IMR-90 (cell line): ENCODE measurements at regions not wholly inside any gene's neighbourhood (a gene's known extent, or its start where the extent isn't known, plus 50 kb on each side); places are given as distances from the start of the nearest gene placed in this dataset.

Experiments
- ATAC-seq: fragments of 200-7000 bp; cut with Tn5 transposase; 2 replicates; pipeline ENCODE4 v1.9.1; 2020; ENCODE audit warnings: low read depth, mild to moderate bottlenecking, moderate library complexity
- BruUV-seq: library from RNA; stranded (reverse); fragments of 400-500 nt; replicated peaks from 2 replicates; lab custom pipeline; 2021; lab: Mats Ljungman, UMichigan
- CTCF ChIA-PET: fragments of 300-600 bp; formaldehyde crosslinking; extraction: SDS; loops from one replicate; lab custom pipeline; 2021; ENCODE audit warnings: antibody characterized with exemption; lab: Yijun Ruan, JAX
- POLR2A ChIA-PET: fragments of 300-600 bp; sonication (Branson Sonifier 250); formaldehyde crosslinking; loops from one replicate; lab custom pipeline; 2022; ENCODE audit warnings: antibody characterized with exemption; ENCODE audit not compliant: unreplicated experiment; lab: Charles Lee
- DNase-seq: peaks from one replicate; pipeline ENCODE4 v3.0.0; 2013
- H2AFZ ChIP-seq: replicated peaks from 2 replicates; pipeline ENCODE3; 2013; ENCODE audit warnings: low read length, mild to moderate bottlenecking; ENCODE audit not compliant: poor library complexity
- H2AK5ac ChIP-seq: 2 replicates; pipeline ENCODE4 v1.6.1; 2013; ENCODE audit warnings: low read depth, low read length, inconsistent platforms
- H2AK9ac ChIP-seq: replicated peaks from 2 replicates; pipeline ENCODE3; 2013; ENCODE audit warnings: mild to moderate bottlenecking, low read depth, low read length, moderate library complexity; ENCODE audit not compliant: poor library complexity
- H2BK120ac ChIP-seq: 2 replicates; pipeline ENCODE4 v1.6.1; 2013; ENCODE audit warnings: low read depth, low read length, inconsistent platforms
- H2BK15ac ChIP-seq: 3 replicates; pipeline ENCODE4 v1.6.1; 2013; ENCODE audit warnings: low read depth, low read length, inconsistent platforms
- H2BK20ac ChIP-seq: 2 replicates; pipeline ENCODE4 v1.6.1; 2013; ENCODE audit warnings: low read depth, mild to moderate bottlenecking, inconsistent platforms, low read length, moderate library complexity
- H2BK5ac ChIP-seq: 2 replicates; pipeline ENCODE4 v1.6.1; 2013; ENCODE audit warnings: mild to moderate bottlenecking, low read depth, low read length, inconsistent platforms; ENCODE audit not compliant: poor library complexity, severe bottlenecking
- H3K14ac ChIP-seq: replicated peaks from 2 replicates; pipeline ENCODE4 v1.6.1; 2013; ENCODE audit warnings: low read depth, low read length, inconsistent platforms
- H3K18ac ChIP-seq: 2 replicates; pipeline ENCODE4 v1.6.1; 2013; ENCODE audit warnings: low read depth, low read length, control low read depth
- H3K23ac ChIP-seq: 2 replicates; pipeline ENCODE4 v1.6.1; 2013; ENCODE audit warnings: low read depth, low read length, inconsistent platforms
- H3K27ac ChIP-seq: 2 replicates; pipeline ENCODE4 v1.5.1; 2013; ENCODE audit warnings: mild to moderate bottlenecking, control low read depth, low read length; ENCODE audit not compliant: insufficient read depth
- H3K27me3 ChIP-seq: 2 replicates; pipeline ENCODE4 v1.6.1; 2013; ENCODE audit warnings: low read length; ENCODE audit not compliant: control insufficient read depth, insufficient read depth
- H3K36me3 ChIP-seq: 2 replicates; pipeline ENCODE4 v1.6.1; 2013; ENCODE audit warnings: low read length, mixed read lengths; ENCODE audit not compliant: control insufficient read depth, insufficient read depth
- H3K4ac ChIP-seq: 2 replicates; pipeline ENCODE4 v1.6.1; 2013; ENCODE audit warnings: low read depth, low read length, inconsistent platforms
- H3K4me1 ChIP-seq: 2 replicates; pipeline ENCODE4 v1.6.1; 2013; ENCODE audit warnings: low read length, mixed read lengths; ENCODE audit not compliant: control insufficient read depth, insufficient read depth
- H3K4me2 ChIP-seq: 2 replicates; pipeline ENCODE4 v1.6.1; 2013; ENCODE audit warnings: low read depth, mild to moderate bottlenecking, control low read depth, low read length, moderate library complexity
- H3K4me3 ChIP-seq: 2 replicates; pipeline ENCODE4 v1.5.1; 2013; ENCODE audit warnings: low read depth, mild to moderate bottlenecking, control low read depth, low read length, moderate library complexity; ENCODE audit not compliant: insufficient read depth
- H3K56ac ChIP-seq: 2 replicates; pipeline ENCODE4 v1.6.1; 2013; ENCODE audit warnings: low read length, inconsistent platforms; ENCODE audit not compliant: insufficient read depth; ENCODE audit errors: extremely low read depth
- H3K79me1 ChIP-seq, 2 experiments: 2 replicates each; pipeline ENCODE4 v1.6.1; 2013; ENCODE audit warnings: low read length in 2 of 2, inconsistent platforms in 1 of 2, low read depth in 1 of 2
- H3K9ac ChIP-seq: 2 replicates; pipeline ENCODE4 v1.6.1; 2013; ENCODE audit warnings: low read depth, low read length, control low read depth
- H3K9me1 ChIP-seq: 2 replicates; pipeline ENCODE4 v1.6.1; 2013; ENCODE audit warnings: low read length, inconsistent platforms; ENCODE audit not compliant: insufficient read depth
- H3K9me3 ChIP-seq: 2 replicates; pipeline ENCODE4 v1.6.1; 2013; ENCODE audit warnings: low read length; ENCODE audit not compliant: control insufficient read depth, insufficient read depth
- H4K20me1 ChIP-seq: 2 replicates; pipeline ENCODE4 v1.6.1; 2013; ENCODE audit warnings: low read length, inconsistent platforms; ENCODE audit not compliant: insufficient read depth
- H4K5ac ChIP-seq: 2 replicates; pipeline ENCODE4 v1.6.1; 2013; ENCODE audit warnings: mild to moderate bottlenecking, low read depth, low read length, control low read depth
- H4K8ac ChIP-seq, 2 experiments: 2 replicates each; pipeline ENCODE4 v1.6.1; 2013; ENCODE audit warnings: low read depth in 2 of 2, low read length in 2 of 2, control low read depth in 1 of 2, inconsistent platforms in 1 of 2
- H4K91ac ChIP-seq: 2 replicates; pipeline ENCODE4 v1.6.1; 2013; ENCODE audit warnings: low read depth, low read length, inconsistent platforms; ENCODE audit not compliant: insufficient read depth
- BHLHE40 ChIP-seq: fragments of 150-350 bp; IDR thresholded peaks from 2 replicates; pipeline ENCODE4 v1.6.1; 2016; ENCODE audit warnings: mild to moderate bottlenecking, low read depth, low read length
- WGBS, 2 experiments: methylation state at CpG; one replicate each; pipeline versions ENCODE4 v1.1.5 to v1.1.7; 2013; ENCODE audit warnings: missing lambda C conversion rate in 2 of 2; ENCODE audit not compliant: insufficient read length in 1 of 2; ENCODE audit errors: extremely low coverage in 2 of 2; 5-methylcytosine and 5-hydroxymethylcytosine counted together
- dilution Hi-C: fragments of 300-500 bp; cut with HindIII; formaldehyde crosslinking; loops from one replicate; pipeline ENCODE4 v1.14.3; 2018; ENCODE audit warnings: low sequenced_read_pairs; ENCODE audit not compliant: unreplicated experiment
- in situ Hi-C: fragments of 300-500 bp; cut with MboI; formaldehyde crosslinking; loops from 3 replicates; pipeline ENCODE4 v1.14.3; 2019; ENCODE audit warnings: low sequenced_read_pairs, inconsistent platforms, mixed read lengths
- intact Hi-C: fragments of 100-400 bp; cut with micrococcal nuclease; formaldehyde crosslinking; loops from 2 replicates; pipeline ENCODE4 v1.10.0; 2022

DNA sequence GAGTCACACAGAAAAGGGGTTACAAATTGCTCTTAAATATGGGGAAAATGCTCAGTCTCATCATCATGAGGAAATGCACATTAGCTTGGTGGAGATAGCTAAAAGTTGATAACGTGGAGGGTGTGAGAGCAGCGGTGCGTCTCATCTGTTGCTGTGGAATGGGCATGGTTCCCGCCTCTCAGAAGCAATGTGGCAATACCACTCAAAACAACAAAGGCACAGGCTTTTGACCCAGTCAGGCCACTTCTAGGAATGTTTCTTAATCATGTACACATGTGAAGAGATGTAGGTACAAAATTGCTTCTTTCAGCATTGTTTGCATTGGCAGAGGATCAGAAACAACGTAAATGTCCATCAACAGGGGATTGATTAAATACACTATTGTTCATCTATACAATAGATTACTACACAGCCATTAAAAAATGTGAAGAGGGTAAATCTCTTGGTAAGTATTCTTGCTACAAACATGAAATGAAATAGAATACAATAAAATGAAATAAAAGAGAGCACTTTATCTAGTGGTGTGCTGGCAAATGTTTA is 212.6 kb upstream of the MSX2 start:
- no peak for DNase-seq
- intact Hi-C loops, result no loop called here

More for the DNA sequence above, 212.6 kb upstream of the MSX2 start:
- H3K9me1 ChIP-seq, result no peaks in the 10 kb centered on the region
- no peak overlapping the region for H4K5ac ChIP-seq
- ChIA-PET CTCF (interaction anchor here (0.7 kb wide), 1 partner anchor 49 kb away, joined by 3 read pairs; no protein-coding TSS in a partner anchor), POLR2A (interaction anchor here (0.6 kb wide), 1 partner anchor 239 kb away, joined by 9 read pairs; no protein-coding TSS in a partner anchor)
- H2AK9ac ChIP-seq, result no peak overlapping the region
- dilution Hi-C loops, result no loop called here
- no peaks in the 10 kb centered on the region for H3K9me3 ChIP-seq
- no peak overlapping the region for H4K91ac ChIP-seq
- H3K23ac ChIP-seq, result no peak overlapping the region
- no peak overlapping the region for H2AK5ac ChIP-seq
- in situ Hi-C loops, result no loop called here
- no peak for TF ChIP-seq BHLHE40
- no peak overlapping the region for H2BK20ac ChIP-seq
- no CpG with 5 or more reads among the region's 5 CpGs for WGBS, 2 experiments
- no peak overlapping the region for H3K4me2 ChIP-seq
- no peak overlapping the region for H2BK120ac ChIP-seq
- H3K4me1 ChIP-seq, result peaks cover 2% of the 10 kb centered on the region; the same call in 1 of the 2 replicates
- no peak overlapping the region for H3K4me3 ChIP-seq
- no peak for ATAC-seq
- no peak overlapping the region for H3K4ac ChIP-seq
- no peaks in the 10 kb centered on the region for H3K79me1 ChIP-seq
- H4K20me1 ChIP-seq, result no peaks in the 10 kb centered on the region
- no peak overlapping the region for H2BK15ac ChIP-seq
- H3K9ac ChIP-seq, result no peak overlapping the region
- H2AFZ ChIP-seq, result no peak overlapping the region
- no peaks in the 10 kb centered on the region for H3K36me3 ChIP-seq
- no peak overlapping the region for H4K8ac ChIP-seq
- H3K56ac ChIP-seq, result no peak overlapping the region
- no peak overlapping the region for H3K27ac ChIP-seq
- H3K18ac ChIP-seq, result no peak overlapping the region
- no peak overlapping the region for H2BK5ac ChIP-seq
- no TSS peak for BruUV-seq
- no peak overlapping the region for H3K14ac ChIP-seq
- no peaks in the 10 kb centered on the region for H3K27me3 ChIP-seq
